ENCODE measurements at regions not wholly inside any gene's neighbourhood (a gene's known extent, or its start where the extent isn't known, plus 50 kb on each side); places are given as distances from the start of the nearest gene placed in this dataset.

DNA sequence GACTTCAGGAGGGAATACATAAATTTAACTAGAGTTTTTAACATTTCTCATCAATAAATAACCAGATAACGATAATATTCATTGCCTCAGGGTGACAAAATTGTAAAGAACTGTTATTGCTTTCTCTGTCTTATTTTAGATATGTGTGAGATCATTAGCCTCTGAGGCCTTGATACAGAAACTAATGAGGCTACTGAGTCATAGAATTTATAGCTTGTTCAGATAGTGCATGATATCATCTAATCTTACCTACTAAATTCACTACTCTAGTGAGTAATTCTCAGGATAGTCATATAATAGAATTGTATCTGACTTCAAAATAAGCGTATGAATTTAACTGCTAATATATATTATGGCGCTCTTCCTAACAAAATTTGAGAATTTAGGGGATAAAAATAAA, 360.8 kb upstream of the KLHL1 start:
- DNase-seq = no peak

GRCh38 chr13:70457474-70457873, 349.2 kb upstream of the KLHL1 start:
- no peak for DNase-seq

- DNase-seq = no peak
These were observed 340.6 kb upstream of the KLHL1 start for GRCh38 chr13:70448820-70449219.

- no peak for DNase-seq
These were observed 324.1 kb upstream of the KLHL1 start for GRCh38 chr13:70432276-70432805.

- DNase-seq = no peak
These were observed 322.0 kb upstream of the KLHL1 start for GRCh38 chr13:70430256-70430655.

DNA sequence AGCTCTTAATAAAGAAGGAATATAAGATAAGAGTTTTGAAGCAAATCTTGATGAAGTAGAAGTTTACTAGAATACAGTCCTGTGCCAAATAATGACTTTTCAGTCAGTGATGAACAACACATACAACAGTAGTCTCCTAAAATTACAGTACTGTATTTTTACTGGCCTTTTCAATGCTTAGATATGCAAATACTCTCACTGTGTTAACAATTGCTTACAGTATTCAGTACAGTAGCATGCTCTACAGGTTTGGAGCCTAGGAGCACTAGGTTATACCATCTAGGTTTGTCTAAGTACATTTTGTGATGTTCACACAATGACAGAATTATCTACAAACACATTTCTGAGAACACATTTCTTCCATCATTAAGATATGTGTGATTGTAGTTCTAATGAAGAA, 316.7 kb upstream of the KLHL1 start:
- no peak for DNase-seq

- no peak for DNase-seq
These were observed 316.2 kb upstream of the KLHL1 start for GRCh38 chr13:70424428-70424827.

GRCh38 chr13:70415136-70415535, 306.9 kb upstream of the KLHL1 start:
- DNase-seq = no peak

- no peak for DNase-seq
These were observed 300.6 kb upstream of the KLHL1 start for GRCh38 chr13:70408865-70409264.

DNA sequence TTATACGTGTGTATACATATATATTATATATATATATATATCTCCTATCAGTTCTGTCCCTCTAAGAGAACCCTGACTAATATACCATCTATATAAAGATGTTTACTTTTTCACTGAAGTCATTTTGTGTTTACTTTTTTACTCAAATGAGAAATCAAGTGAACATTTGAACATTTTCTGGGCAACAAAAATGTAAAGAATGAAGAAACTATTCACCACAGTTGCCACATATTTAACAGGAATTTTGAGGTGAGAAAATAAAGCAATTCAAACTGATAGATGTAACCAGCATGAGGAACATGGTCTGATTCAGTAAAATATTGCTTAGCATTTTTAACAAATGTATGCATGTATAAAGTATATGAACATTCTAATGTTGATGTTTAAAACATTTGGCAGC, 299.2 kb upstream of the KLHL1 start:
- no peak for DNase-seq

DNA sequence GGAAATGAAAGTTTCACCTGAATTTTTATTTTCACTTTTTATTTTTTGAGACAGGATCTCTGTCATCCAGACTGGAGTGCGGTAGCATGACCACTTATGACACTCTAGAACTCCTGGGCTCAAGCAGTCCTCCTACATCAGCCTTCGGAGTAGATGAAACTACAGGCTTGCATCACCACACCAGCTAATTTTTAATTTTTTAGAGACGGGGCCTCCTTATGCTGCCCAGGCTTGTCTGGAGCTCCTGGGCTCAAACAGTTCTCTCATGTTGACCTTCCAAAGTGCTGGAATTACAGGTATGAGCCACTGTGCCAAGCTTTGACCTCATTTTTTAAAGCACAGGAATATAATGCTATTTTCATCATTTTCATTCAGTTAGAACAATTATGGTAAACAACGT, 297.0 kb upstream of the KLHL1 start:
- DNase-seq = no peak

DNA sequence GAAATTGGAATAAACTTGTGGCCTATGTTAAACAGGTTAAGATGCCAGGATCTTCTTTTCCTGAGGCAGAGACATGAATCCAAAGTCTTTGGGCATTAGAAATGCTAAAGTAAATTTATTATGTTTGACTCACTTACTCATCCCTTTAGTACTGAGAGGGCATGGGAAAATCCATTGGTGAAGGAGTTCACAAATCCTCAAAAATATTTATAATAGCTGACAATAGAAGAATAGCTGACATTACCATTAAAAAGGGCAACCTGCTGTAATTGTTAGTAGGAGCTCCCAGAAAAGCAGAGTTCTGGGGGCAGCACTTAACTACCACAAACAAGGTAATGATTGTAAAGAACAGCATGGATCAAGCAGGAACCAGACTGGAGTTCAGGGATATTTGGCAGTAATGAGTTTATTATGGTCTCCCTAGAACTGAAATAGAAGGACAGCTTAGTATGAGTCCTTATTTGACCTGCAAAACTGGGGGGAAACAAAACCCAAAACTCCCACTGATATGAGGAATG, 285.8 kb upstream of the KLHL1 start:
- DNase-seq = no peak

GRCh38 chr13:70391678-70392077, 283.4 kb upstream of the KLHL1 start:
- no peak for DNase-seq

DNA sequence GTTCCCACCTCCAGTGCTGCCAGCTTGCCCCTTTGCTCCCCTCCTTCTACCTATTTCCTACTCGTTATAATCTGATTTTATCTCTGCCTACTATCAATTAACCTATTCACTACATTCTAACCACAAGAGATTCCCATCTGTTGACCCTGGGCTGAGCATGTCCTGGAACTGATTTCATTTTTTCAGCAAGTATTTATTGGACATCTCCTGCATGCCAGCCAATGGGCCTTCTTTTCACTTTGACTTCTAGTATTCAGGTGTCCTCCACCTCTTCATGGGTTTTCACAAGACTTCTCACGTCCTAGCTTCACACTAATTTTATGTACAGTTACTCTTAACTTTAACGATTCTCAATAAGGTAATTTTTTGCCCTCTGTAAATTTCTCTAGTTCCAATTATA, 282.7 kb upstream of the KLHL1 start:
- no peak for DNase-seq

DNA sequence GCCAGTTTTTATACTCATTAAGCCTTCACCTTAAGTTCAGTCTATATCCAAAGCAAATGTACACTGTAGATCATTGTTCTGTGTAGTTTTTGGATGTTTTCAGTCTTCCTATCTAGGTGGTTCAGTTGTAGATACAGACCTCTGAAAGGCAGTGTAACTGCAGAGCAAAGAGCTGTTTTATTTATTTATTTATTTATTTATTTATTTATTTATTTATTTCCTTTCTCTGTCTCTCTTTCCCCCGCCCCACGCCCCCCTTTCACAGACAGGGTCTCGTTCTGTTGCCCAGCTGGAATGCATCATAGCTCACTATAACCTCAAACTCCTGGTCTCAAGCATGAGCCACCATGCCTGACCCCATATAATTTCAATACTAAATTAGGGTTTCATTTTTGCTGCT, 281.8 kb upstream of the KLHL1 start:
- no peak for DNase-seq

- DNase-seq = no peak
These were observed 280.7 kb upstream of the KLHL1 start for GRCh38 chr13:70388935-70389334.

- no peak for DNase-seq
These were observed 278.7 kb upstream of the KLHL1 start for GRCh38 chr13:70386919-70387318.

- DNase-seq = no peak
These were observed 277.6 kb upstream of the KLHL1 start for GRCh38 chr13:70385852-70386251.

DNA sequence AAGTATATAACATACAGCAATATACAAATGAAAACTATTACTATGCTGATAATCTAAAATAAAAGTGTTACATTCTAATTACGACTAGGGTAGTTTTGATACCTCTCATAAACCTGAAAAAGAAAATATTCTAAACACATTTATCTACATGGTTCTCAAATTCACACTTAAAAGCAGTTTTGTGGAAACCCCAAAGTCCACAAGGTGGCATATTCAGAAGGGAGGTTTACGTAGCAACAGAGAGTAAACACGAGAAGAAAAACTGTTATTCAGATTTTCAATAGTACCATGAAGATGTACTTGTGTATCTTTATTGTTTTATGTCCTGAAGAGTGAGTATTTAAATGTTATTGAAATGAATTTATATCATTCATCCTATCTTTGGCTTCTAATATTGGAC, 275.9 kb upstream of the KLHL1 start:
- DNase-seq = no peak

DNA sequence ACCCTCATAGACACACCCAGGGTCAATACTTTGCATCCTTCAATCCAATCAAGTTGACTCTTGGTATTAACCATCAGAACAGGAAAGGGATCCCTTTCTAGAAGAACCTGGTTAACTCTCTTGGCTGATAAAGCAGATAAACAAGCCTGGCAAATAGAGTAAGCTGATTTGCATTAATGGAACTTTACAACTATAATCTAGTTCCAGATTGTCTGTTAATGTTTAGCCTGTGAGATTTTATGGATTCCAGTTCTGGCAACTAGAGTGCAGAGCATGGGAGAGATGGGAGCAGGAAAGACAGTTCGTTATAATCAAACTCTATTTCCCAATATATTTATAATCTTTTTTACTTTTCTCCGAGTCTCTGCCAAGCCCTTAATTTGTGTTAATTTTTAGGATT, 272.6 kb upstream of the KLHL1 start:
- no peak for DNase-seq

DNA sequence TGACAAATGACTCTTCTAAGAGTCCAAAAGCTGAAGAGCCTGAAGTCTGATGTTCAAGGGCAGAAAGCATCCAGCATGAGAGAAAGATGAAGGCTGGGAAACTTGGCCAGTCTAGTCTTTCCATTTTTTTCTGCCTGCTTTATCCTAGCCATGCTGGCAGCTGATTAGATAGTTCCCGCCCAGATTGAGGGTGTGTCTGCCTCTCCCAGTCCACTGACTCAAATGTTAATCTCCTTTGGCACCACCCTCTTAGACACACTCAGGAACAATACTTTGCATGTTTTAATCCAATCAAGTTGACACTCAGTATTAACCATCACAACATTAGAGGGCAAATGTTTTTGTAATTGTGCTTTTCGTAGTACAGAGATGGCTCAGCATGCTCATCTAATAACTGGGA, 267.5 kb upstream of the KLHL1 start:
- DNase-seq = no peak

DNA sequence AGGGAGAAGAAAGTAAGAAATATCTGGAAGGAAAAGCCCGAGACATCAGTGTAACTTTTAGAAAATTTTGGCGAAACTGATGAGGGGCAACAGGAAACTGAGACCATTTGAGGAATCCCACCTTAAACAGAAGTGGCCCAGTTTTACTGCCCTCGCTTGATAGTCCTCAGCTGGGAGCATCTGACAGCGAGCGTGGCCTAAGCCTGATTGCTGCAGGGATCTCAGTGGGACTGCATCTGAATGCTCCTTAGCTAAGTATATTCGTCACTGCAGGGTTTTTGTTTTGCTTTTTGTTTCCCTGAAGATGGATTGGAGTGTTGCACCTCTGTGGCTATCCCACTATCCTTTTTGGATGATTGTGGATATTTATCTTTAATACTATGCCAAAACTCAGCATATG, 262.7 kb upstream of the KLHL1 start:
- no peak for DNase-seq

- DNase-seq = no peak
These were observed 258.5 kb upstream of the KLHL1 start for GRCh38 chr13:70366720-70367119.

GRCh38 chr13:70363991-70364390, 255.7 kb upstream of the KLHL1 start:
- no peak for DNase-seq

DNA sequence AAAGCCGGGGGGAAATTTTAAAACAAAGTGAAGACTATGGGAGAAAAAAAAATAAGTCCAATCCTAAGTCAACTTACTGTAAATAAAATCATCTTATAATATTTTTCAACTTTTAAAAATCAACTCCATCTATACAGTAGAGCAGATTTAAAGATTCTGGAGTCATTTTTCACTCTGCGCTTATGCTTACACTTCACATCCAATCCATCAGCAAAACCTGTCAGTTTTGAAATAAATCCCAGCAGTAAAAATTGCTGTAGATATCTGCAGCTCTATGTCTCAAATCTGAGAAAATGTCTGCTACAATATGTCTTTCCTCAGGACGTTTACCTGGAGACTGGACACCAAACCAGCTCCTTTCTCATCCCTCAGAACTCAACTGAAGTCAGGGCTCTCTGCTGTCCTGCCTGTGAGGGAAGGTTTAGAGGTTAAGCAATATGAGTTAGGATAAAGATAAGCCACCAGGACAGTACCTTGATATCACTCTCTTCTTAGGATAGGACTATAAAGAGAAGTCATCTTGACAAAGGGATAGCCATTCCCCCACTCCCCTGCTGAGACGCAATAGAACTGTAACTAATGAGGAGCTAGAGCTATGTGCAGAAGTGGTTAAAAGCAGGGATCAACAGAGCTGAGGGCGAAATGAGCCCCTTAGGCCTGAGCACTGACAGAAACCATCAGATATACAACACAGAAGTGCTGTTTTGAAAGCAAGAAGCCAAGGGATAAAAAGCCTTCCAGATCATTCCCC, 254.7 kb upstream of the KLHL1 start:
- no peak for DNase-seq
